AG09309 (cell line): ENCODE measurements at regions not wholly inside any gene's neighbourhood (a gene's known extent, or its start where the extent isn't known, plus 50 kb on each side); places are given as distances from the start of the nearest gene placed in this dataset.

ENCODE experiments used
- DNase-seq: peaks from one replicate; pipeline ENCODE4 v3.0.0-alpha.2; 2010; ENCODE audit warnings: low read depth
- H3K4me3 ChIP-seq: 2 replicates; pipeline ENCODE4 v1.5.1; 2011; ENCODE audit warnings: mild to moderate bottlenecking, low read depth, low read length, moderate library complexity; ENCODE audit not compliant: control insufficient read depth
- TF ChIP-seq, protein P1 (sequence below): IDR thresholded peaks from 2 replicates; pipeline ENCODE4 v1.5.1; 2011; ENCODE audit warnings: mild to moderate bottlenecking, low read depth, low read length, inconsistent platforms; ENCODE audit not compliant: insufficient read depth, control insufficient read depth; ENCODE audit errors: missing control alignments

DNA sequence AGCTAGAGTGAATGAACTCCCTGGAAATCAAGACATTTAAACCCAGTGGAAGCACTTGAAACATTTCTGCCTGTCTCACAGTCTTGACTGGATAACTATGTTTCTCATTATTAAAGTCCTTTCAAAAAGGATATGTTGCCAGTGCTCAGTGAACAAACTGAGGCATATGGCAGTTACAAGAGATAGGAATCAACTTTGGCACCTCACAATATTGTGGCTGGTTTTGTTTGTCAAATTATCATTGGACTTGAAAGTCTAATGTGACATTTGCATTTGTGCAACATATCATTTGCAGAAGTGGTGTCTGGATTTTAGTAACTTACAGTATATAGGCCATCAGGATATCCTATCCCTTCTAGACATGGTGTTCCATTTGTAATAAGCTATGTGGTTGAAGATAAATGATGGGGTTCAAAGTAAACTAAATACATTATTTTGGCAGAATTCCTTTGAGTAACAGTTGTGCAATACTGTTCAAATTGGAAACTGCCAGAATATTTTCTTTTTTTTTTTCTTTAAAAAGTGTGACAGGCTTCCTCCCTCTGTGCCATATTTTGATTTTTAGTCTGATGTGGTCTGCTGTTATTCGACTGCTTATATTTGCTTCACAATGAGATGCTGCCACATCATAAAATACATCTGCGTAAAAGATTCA lies 927.7 kb downstream of the FLRT2 start:
- DNase-seq, result no peak
- TF ChIP-seq, protein P1, sequence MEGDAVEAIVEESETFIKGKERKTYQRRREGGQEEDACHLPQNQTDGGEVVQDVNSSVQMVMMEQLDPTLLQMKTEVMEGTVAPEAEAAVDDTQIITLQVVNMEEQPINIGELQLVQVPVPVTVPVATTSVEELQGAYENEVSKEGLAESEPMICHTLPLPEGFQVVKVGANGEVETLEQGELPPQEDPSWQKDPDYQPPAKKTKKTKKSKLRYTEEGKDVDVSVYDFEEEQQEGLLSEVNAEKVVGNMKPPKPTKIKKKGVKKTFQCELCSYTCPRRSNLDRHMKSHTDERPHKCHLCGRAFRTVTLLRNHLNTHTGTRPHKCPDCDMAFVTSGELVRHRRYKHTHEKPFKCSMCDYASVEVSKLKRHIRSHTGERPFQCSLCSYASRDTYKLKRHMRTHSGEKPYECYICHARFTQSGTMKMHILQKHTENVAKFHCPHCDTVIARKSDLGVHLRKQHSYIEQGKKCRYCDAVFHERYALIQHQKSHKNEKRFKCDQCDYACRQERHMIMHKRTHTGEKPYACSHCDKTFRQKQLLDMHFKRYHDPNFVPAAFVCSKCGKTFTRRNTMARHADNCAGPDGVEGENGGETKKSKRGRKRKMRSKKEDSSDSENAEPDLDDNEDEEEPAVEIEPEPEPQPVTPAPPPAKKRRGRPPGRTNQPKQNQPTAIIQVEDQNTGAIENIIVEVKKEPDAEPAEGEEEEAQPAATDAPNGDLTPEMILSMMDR, result no peak
- H3K4me3 ChIP-seq, result no peak overlapping the region

DNA sequence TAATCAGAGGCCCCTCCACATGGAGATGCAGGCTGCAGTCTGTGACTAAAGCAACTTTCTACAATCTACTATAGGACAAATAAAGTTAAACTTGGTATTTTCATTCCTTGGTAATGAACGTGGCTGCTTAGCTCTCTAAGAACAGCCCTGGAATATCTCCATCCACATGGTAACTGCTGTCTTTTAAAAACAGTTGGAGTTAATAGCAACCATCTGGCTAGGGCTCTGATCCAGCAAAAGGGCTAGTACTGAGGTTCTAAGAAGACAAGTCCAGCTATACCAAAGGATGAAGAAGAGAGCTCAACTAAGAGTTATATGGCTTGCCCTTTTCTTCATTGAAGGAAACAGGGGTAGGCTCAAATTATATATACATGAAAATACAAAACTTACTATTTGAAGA lies 920.1 kb downstream of the FLRT2 start:
- no peak for DNase-seq
- H3K4me3 ChIP-seq, result no peak overlapping the region
- TF ChIP-seq, protein P1, result no peak

DNA sequence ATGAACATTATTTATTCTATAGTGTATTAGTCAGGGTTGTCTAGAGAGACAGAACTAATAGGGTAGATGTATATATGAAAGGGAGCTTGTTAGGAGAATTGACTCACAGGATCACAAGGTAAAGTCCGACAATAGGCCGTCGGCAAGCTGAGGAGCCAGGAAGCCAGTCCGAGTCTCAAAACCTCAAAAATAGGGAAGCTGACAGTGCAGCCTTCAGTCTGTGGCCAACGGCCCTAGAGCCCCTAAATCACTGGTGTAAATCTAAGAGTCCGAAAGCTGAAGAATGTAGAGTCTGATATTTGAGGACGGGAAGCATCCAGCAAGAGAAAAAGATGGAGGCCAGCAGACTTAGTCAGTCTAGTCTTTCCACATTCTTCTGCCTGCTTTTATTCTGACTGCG lies 912.2 kb downstream of the FLRT2 start:
- H3K4me3 ChIP-seq, result no peak overlapping the region
- no peak for DNase-seq
- TF ChIP-seq, protein P1, result no peak

DNA sequence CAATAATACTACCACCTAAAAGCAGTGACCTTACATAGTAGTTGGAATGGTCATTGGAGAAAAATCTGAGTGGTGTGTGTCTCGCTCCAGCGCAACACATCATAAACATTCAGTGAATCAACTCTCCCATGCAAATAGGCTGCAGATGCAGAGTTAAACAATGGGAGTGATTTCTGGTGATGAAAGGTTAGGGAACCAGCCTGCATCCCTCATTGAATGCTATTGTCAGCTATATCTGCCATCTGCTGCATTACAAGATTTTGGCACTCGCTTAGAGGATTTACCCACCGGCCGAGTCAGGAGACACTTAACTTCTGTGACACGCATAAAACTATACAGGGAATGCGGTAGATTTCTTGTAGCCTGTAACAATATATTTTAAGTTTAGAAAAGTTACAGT lies 900.9 kb downstream of the FLRT2 start:
- DNase-seq, result no peak
- TF ChIP-seq, protein P1, result no peak
- no peak overlapping the region for H3K4me3 ChIP-seq

DNA sequence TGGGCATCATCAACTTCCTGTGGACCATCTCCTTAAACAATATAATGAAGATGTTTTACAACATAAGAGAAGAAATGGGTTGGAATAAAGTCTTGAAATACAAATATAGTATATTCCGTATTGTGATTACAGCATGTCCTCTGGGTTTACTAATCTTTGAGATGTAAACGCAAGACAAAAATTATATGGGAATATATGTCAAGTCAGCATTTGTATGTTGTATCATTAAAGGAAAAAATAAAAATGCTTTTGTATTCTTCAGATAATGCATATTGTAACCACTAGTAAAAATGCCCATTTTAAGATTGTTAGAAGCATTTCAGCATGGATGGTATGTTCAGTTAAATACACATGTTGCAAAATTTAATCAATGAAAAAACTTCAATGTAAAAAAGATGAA lies 893.3 kb downstream of the FLRT2 start:
- DNase-seq, result no peak
- no peak overlapping the region for H3K4me3 ChIP-seq
- TF ChIP-seq, protein P1, result no peak

DNA sequence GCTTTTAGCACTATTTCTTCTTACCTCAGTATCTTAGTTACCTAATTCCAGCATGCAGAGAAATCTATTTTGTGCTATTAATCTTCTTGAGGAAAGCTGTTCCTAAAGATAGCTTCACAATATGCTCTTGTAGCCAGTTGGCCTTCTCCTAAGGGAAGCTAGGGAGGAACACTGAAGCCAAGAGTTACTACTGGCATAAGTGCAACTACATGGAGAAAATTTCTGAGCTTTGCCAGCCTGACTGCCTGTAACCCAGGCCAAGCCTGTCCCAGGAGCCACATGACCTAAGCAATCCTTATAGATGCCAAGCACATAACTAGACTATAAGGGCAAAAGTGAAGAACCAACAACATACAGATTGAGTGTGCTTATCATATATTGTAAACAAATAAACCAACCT lies 890.2 kb downstream of the FLRT2 start:
- no peak for DNase-seq
- H3K4me3 ChIP-seq, result no peak overlapping the region
- TF ChIP-seq, protein P1, result no peak

DNA sequence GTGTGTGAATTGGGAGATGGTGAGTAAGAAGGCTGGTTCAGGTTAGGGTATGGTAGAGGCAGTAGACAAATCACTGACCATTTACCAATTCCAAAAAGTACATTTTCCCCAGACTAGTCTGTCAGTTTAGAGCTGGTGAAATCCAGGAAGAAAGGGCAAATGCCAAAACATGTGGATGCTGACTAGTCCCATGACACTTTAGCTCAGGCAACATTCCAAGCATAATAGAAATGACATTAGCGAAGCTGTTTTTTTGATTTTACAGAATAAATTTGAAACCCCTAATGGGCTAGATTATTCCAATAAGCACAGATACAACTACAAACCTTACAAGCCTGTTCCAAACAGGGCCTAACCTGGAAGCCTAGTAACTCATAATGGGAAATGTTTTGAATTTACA lies 884.2 kb downstream of the FLRT2 start:
- DNase-seq, result no peak
- TF ChIP-seq, protein P1, result no peak
- no peak overlapping the region for H3K4me3 ChIP-seq
